ENCODE measurements at regions not wholly inside any gene's neighbourhood (a gene's known extent, or its start where the extent isn't known, plus 50 kb on each side); places are given as distances from the start of the nearest gene placed in this dataset.

DNA sequence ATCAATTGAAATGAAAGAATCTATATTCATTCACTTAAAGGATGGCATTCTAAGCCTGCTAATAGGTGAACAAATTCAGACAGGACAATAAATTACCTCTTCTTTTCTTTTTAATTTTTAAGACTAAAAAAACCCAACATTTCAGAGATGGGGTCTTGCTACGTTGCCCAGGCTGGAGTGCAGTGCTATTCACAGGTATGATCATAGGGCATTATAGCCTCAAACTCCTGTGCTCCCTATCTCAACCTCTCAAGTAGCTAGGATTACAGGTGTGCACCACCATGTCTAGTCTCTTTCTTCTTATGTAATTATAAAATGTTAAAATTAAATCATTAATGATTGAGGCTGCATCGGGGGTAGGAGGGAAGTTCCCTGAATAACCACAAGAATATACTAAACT lies 52.5 kb upstream of the PDLIM5 start:
- TF ChIP-seq CTCF (IDR thresholded peaks at IDR 0.05), result no peak
- TF ChIP-seq POLR2AphosphoS5 (IDR thresholded peaks at IDR 0.05), result no peak
